ENCODE measurements at regions not wholly inside any gene's neighbourhood (a gene's known extent, or its start where the extent isn't known, plus 50 kb on each side); places are given as distances from the start of the nearest gene placed in this dataset.

GRCh38 chr5:68884144-68884754 lies 209.6 kb upstream of the SLC30A5 start:
- TF ChIP-seq SIN3A (IDR thresholded peaks at IDR 0.05; ENCODE audit: borderline replicate concordance, insufficient read depth, low read length) (no peak), POLR2AphosphoS5 (IDR thresholded peaks at IDR 0.05; ENCODE audit: low read depth, low read length) (no peak), TAF1 (IDR thresholded peaks at IDR 0.05; ENCODE audit: borderline replicate concordance, insufficient read depth, low read length) (no peak), FOXP2 (optimal IDR thresholded peaks at IDR 0.05; ENCODE audit: borderline replicate concordance, extremely low read depth, extremely low read length, insufficient read depth) (no peak), REST (IDR thresholded peaks at IDR 0.05; ENCODE audit: insufficient read depth in 1 of 2, low read depth in 2 of 2, low read length in 2 of 2) (no peak)

GRCh38 chr5:68884883-68885282 lies 208.9 kb upstream of the SLC30A5 start:
- TF ChIP-seq FOXP2 (optimal IDR thresholded peaks at IDR 0.05; ENCODE audit: borderline replicate concordance, extremely low read depth, extremely low read length, insufficient read depth) (no peak), POLR2AphosphoS5 (IDR thresholded peaks at IDR 0.05; ENCODE audit: low read depth, low read length) (no peak), SIN3A (IDR thresholded peaks at IDR 0.05; ENCODE audit: borderline replicate concordance, insufficient read depth, low read length) (no peak), REST (IDR thresholded peaks at IDR 0.05; ENCODE audit: insufficient read depth in 1 of 2, low read depth in 2 of 2, low read length in 2 of 2) (no peak), TAF1 (IDR thresholded peaks at IDR 0.05; ENCODE audit: borderline replicate concordance, insufficient read depth, low read length) (no peak)

GRCh38 chr5:68886814-68887213 lies 207.0 kb upstream of the SLC30A5 start:
- TF ChIP-seq SIN3A (IDR thresholded peaks at IDR 0.05; ENCODE audit: borderline replicate concordance, insufficient read depth, low read length) (no peak), POLR2AphosphoS5 (IDR thresholded peaks at IDR 0.05; ENCODE audit: low read depth, low read length) (no peak), REST (IDR thresholded peaks at IDR 0.05; ENCODE audit: insufficient read depth in 1 of 2, low read depth in 2 of 2, low read length in 2 of 2) (no peak), FOXP2 (optimal IDR thresholded peaks at IDR 0.05; ENCODE audit: borderline replicate concordance, extremely low read depth, extremely low read length, insufficient read depth) (no peak), TAF1 (IDR thresholded peaks at IDR 0.05; ENCODE audit: borderline replicate concordance, insufficient read depth, low read length) (no peak)

GRCh38 chr5:68891718-68892117 lies 202.1 kb upstream of the SLC30A5 start:
- TF ChIP-seq POLR2AphosphoS5 (IDR thresholded peaks at IDR 0.05; ENCODE audit: low read depth, low read length) (no peak), SIN3A (IDR thresholded peaks at IDR 0.05; ENCODE audit: borderline replicate concordance, insufficient read depth, low read length) (no peak), REST (IDR thresholded peaks at IDR 0.05; ENCODE audit: insufficient read depth in 1 of 2, low read depth in 2 of 2, low read length in 2 of 2) (no peak), TAF1 (IDR thresholded peaks at IDR 0.05; ENCODE audit: borderline replicate concordance, insufficient read depth, low read length) (no peak), FOXP2 (optimal IDR thresholded peaks at IDR 0.05; ENCODE audit: borderline replicate concordance, extremely low read depth, extremely low read length, insufficient read depth) (no peak)

All from PFSK-1 (cell line).